HG02973 (cell line): ENCODE measurements at regions not wholly inside any gene's neighbourhood (a gene's known extent, or its start where the extent isn't known, plus 50 kb on each side); places are given as distances from the start of the nearest gene placed in this dataset.

ENCODE experiments used
- ATAC-seq: cut with Tn5 transposase; IDR thresholded peaks from one replicate; pipeline ENCODE4 v1.9.1; 2021; ENCODE audit warnings: moderate library complexity; ENCODE audit not compliant: unreplicated experiment

- ATAC-seq = no peak
Observed at GRCh38 chr6:28696167-28696566, 170.5 kb downstream of the GPX5 start.

GRCh38 chr6:28696682-28697081, 171.0 kb downstream of the GPX5 start:
- ATAC-seq = no peak

- ATAC-seq = no peak
Observed at GRCh38 chr6:28707387-28708282, 182.0 kb downstream of the GPX5 start.

DNA sequence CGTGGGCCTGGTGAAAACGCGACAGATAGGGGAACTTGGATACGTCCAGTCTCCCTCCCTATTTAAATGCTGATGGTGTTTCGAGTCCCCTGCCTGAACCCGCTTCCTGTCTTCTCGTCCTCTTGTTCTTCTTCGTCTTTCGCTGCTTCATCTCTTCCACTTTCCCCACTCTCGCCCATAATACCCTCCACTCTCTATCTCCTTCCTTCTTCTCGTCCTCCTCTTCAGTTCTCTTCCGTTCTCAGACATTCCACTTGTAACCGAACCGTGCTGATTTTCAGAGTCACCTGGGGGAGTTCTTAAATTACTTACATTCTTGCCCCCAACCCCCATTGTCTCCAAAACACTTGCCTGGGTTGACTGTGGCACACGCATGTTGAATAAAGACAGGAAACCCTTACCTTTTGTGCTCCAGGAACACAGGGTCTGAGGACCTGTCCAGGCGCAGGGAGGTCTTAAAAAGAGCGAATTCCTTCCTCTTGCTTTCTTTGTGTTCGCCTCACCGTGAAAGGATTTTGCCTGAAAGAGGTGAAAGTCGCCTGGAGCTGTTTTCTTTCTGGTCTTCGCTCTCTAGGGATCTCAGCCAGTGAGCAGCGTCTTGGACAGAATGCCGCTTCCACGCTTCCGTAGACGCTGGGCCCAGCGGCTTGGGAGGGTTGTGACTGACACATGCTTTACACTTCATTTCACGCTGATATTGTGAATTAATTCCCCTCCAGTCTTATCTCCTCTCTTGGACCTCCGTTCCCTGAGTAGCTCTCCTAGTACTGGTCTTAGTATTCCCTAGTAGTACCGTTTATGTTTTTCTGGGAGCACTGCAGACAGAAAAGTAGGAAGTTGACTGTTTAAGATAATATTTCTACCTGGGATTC, 184.0 kb downstream of the GPX5 start:
- no peak for ATAC-seq

- ATAC-seq = no peak
Observed at GRCh38 chr6:28710466-28711191, 184.9 kb downstream of the GPX5 start.

DNA sequence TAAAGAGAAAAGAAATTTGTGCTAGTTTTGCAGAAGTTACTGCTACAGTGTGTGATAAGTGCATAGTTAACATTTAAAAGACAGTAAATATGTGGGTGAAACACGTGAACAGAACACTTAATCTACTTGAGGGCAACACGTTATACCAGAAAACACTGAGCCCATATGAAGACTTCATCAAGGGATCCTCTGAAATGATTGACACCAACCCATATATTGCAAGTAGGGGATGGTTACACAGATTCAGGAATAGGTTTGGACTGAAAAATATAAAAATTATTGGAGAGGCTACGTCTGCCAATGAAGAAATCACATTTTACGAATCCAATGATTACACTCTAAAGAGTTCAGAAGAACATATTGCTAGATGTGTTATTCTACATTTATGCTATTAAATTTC, 185.6 kb downstream of the GPX5 start:
- ATAC-seq = no peak

DNA sequence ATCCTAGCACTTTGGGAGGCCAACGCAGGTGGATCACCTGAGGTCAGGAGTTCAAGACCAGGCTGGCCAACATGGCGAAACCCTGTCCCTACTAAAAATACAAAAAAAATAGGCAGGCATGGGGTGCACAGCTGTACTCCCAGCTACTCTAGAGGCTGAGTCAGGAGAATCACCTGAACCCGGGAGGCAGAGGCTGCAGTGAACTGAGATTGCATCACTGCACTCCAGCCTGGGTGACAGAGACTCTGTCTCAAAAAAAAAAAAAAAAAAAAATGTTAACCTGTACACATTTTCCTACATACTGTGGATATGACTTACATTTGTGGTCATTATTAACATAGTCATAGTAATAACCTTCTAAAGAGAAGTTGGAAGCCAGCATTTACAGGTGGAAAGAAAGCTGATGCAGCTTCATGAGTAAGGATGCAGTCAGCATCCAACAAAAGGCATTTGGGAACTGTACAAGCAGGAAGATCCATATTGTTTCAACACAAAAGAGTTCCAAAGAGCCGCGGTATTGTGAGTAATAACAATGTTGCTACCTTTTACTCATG, 186.2 kb downstream of the GPX5 start:
- no peak for ATAC-seq

DNA sequence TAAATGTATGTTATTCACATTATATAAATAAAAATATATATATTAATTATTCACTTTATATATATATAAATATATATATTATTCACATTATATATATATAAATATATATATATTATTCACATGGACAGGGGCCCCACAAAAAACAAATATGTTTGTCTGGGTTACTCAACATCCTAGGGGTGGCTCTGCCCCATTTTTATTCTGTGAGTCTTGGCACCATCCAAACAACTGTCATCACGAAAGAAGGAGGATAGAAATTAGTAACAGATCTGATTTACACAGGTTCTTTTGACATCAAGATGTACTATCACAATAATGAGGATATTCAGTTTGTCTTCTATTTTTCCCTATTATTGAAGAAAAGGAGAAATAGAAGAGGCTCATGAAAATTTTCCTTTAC, 187.3 kb downstream of the GPX5 start:
- no peak for ATAC-seq

DNA sequence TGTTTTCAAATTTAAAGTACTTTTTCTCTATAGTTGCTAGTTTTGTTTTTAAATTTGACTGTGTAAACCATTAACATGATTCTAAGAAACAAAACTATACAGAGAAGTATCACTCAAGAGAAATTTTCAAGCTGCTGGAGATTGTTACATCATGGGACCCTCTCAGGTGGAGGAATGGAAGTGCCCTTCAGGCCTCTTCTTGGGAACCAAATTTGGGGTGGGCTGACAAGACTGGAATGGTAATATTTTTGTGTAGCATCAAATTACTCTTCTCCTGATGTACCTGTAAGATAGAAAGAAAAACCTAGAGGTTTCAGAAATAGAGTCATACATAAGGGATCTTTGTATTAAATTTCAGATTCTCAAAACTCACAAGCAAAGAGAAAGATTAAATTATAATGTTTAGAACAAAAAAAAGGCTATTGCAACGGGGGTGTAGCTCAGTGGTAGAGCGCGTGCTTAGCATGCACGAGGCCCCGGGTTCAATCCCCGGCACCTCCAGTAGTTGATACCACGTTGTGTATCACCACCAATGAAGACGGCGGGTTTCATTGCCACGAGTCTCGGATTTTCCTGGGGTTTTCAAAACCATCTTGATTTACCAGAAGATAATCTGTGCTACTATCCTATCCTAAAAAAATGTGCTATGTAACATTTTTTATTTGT, 193.7 kb downstream of the GPX5 start:
- ATAC-seq = no peak

GRCh38 chr6:28720357-28721231, 194.9 kb downstream of the GPX5 start:
- ATAC-seq = no peak

- ATAC-seq = no peak
Observed at GRCh38 chr6:28721372-28721771, 195.7 kb downstream of the GPX5 start.

GRCh38 chr6:28724395-28724794, 198.7 kb downstream of the GPX5 start:
- ATAC-seq = no peak

- no peak for ATAC-seq
Observed at GRCh38 chr6:28725274-28725809, 198.4 kb downstream of the TRIM27 start.

- ATAC-seq = no peak
Observed at GRCh38 chr6:28725890-28726348, 197.9 kb downstream of the TRIM27 start.

GRCh38 chr6:28726569-28727309, 197.0 kb downstream of the TRIM27 start:
- no peak for ATAC-seq

DNA sequence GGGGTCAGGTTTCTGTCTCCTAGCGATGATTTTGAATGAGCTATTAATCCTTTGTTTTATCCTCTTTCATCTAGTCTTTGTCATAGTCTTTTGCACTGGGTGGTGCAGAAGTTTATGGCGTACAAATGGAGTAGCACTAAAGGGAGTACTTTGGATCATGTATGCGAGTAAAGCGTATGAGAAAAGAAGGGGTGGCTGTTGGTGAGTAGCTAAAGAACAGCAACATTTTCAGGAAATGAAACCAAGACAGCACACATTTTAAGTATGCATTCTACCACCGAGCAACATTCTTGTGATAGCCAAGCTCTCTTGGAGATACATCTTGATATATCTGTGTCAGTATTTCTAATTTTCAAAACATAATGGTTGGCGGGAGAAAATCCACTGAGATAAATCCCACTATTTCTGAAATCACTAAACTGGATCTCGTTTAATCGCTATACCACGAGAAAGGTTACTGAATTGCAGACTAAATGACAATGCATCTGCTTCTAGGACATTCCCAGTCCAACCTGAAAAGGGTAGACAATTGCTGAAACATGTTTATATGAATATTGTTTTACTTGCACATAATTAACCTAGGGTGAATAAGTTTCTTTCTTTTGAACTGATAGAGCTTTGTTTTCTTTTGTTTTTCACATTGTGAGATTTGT, 196.1 kb downstream of the TRIM27 start:
- no peak for ATAC-seq

- ATAC-seq = no peak
Observed at GRCh38 chr6:28729501-28730402, 194.0 kb downstream of the TRIM27 start.
